ENCODE measurements at regions not wholly inside any gene's neighbourhood (a gene's known extent, or its start where the extent isn't known, plus 50 kb on each side); places are given as distances from the start of the nearest gene placed in this dataset.

- TF ChIP-seq CTCF (conservative IDR thresholded peaks at IDR 0.05; ENCODE audit: low read depth, low read length) (no peak), EZH2 (IDR thresholded peaks at IDR 0.05; ENCODE audit: borderline replicate concordance, low read depth, low read length, poor library complexity, severe bottlenecking) (no peak)
These were observed 110.5 kb upstream of the PRSS3 start for GRCh38 chr9:33684831-33685230.
